ENCODE measurements at regions not wholly inside any gene's neighbourhood (a gene's known extent, or its start where the extent isn't known, plus 50 kb on each side); places are given as distances from the start of the nearest gene placed in this dataset.

DNA sequence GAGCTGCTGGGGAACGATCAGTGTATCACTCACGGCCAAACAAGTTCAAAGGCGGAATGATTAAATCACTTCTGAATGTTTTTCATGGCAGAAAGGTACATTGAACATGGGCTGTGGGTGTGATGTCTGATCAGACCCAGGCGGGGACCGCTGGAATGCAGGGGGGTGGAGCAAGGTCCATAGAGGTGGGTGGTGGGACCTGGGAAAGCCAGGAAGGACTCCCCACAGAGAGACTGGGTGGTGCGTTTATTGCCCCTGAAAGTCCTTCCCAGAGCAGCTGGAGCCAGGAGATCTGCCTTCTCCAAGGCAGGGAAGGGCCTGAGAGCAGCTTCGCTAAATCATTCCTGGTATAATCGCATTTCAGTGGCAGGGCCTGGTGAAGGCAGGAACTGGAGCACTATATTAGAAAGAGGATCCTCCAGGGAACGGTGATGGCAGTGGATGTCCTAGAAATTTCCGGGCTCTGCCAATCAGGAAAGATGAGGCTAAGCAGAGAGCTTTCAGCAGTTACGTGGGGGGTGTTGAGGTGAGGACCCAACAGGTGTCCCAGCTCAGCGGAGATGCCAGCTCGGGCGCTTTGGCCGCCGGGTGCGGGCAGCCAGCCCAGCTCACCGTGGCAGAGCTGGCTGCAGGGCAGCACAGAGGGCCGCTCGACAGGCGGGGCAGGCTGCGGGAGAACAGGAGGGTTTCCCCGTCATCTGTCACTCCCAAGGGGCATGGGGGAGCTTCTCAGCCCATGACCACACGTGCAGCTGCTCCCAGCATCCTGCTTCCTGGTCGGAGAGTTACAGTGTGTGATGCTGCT lies 271.7 kb downstream of the CTTN start:
- ChIA-PET CTCF (no interaction called here), POLR2A (no interaction called here)
- TF ChIP-seq CTBP1 (IDR thresholded peaks at IDR 0.05; ENCODE audit: borderline replicate concordance) (no peak), NFRKB (IDR thresholded peaks at IDR 0.05) (no peak), SP1 (IDR thresholded peaks at IDR 0.05) (no peak), SUZ12 (IDR thresholded peaks at IDR 0.05) (no peak), FOXM1 (IDR thresholded peaks at IDR 0.05; ENCODE audit: borderline replicate concordance) (no peak), FOXA1 (IDR thresholded peaks at IDR 0.05) (no peak), FOXK2 (IDR thresholded peaks at IDR 0.05) (no peak), LEF1 (IDR thresholded peaks at IDR 0.05; ENCODE audit: borderline replicate concordance) (no peak), ELF4 (IDR thresholded peaks at IDR 0.05) (no peak)
- TF ChIP-seq, protein P1, sequence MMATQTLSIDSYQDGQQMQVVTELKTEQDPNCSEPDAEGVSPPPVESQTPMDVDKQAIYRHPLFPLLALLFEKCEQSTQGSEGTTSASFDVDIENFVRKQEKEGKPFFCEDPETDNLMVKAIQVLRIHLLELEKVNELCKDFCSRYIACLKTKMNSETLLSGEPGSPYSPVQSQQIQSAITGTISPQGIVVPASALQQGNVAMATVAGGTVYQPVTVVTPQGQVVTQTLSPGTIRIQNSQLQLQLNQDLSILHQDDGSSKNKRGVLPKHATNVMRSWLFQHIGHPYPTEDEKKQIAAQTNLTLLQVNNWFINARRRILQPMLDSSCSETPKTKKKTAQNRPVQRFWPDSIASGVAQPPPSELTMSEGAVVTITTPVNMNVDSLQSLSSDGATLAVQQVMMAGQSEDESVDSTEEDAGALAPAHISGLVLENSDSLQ (IDR thresholded peaks at IDR 0.05) = no peak
- DNase-seq (ENCODE audit: extremely low spot score) = no peak

GRCh38 chr11:70670676-70671034 lies 272.3 kb downstream of the CTTN start:
- POLR2A ChIA-PET = no interaction called here
- CTCF ChIA-PET = no interaction called here
- TF ChIP-seq ZNF384 (IDR thresholded peaks at IDR 0.05) (no peak), SP1 (IDR thresholded peaks at IDR 0.05) (no peak), ARNT (IDR thresholded peaks at IDR 0.05) (no peak), L3MBTL2 (conservative IDR thresholded peaks at IDR 0.05) (no peak), CTBP1 (IDR thresholded peaks at IDR 0.05; ENCODE audit: borderline replicate concordance) (no peak), LEF1 (IDR thresholded peaks at IDR 0.05; ENCODE audit: borderline replicate concordance) (no peak), SUZ12 (IDR thresholded peaks at IDR 0.05) (no peak), FOXM1 (IDR thresholded peaks at IDR 0.05; ENCODE audit: borderline replicate concordance) (no peak), FOXK2 (IDR thresholded peaks at IDR 0.05) (no peak), TARDBP (IDR thresholded peaks at IDR 0.05) (no peak), HDGF (IDR thresholded peaks at IDR 0.05; ENCODE audit: borderline replicate concordance) (no peak), FOXA1 (IDR thresholded peaks at IDR 0.05) (no peak), BHLHE40 (IDR thresholded peaks at IDR 0.05; ENCODE audit: borderline replicate concordance) (no peak), NFRKB (IDR thresholded peaks at IDR 0.05) (no peak), ELF4 (IDR thresholded peaks at IDR 0.05) (no peak)
- TF ChIP-seq, protein P1 (IDR thresholded peaks at IDR 0.05) = no peak
- DNase-seq (ENCODE audit: extremely low spot score) = no peak

GRCh38 chr11:70671083-70671482 lies 272.8 kb downstream of the CTTN start:
- no peak for DNase-seq (ENCODE audit: extremely low spot score)
- POLR2A ChIA-PET = no interaction called here
- TF ChIP-seq ZNF384 (IDR thresholded peaks at IDR 0.05) = no peak
- TF ChIP-seq SP1 (IDR thresholded peaks at IDR 0.05) = no peak
- CTCF ChIA-PET = no interaction called here

GRCh38 chr11:70671611-70672010 lies 273.3 kb downstream of the CTTN start:
- CTCF ChIA-PET = no interaction called here
- no peak for DNase-seq (ENCODE audit: extremely low spot score)
- TF ChIP-seq, protein P1 (IDR thresholded peaks at IDR 0.05) = no peak
- no peak for TF ChIP-seq TARDBP (IDR thresholded peaks at IDR 0.05)
- POLR2A ChIA-PET = no interaction called here

GRCh38 chr11:70672991-70673653 lies 274.8 kb downstream of the CTTN start:
- TF ChIP-seq TARDBP (IDR thresholded peaks at IDR 0.05) (no peak), NFRKB (IDR thresholded peaks at IDR 0.05) (no peak), CTBP1 (IDR thresholded peaks at IDR 0.05; ENCODE audit: borderline replicate concordance) (no peak), SUZ12 (IDR thresholded peaks at IDR 0.05) (no peak), FOXA1 (IDR thresholded peaks at IDR 0.05) (no peak), ARNT (IDR thresholded peaks at IDR 0.05) (no peak), LEF1 (IDR thresholded peaks at IDR 0.05; ENCODE audit: borderline replicate concordance) (no peak), HDGF (IDR thresholded peaks at IDR 0.05; ENCODE audit: borderline replicate concordance) (no peak), ZNF384 (IDR thresholded peaks at IDR 0.05) (no peak), FOXK2 (IDR thresholded peaks at IDR 0.05) (no peak), L3MBTL2 (conservative IDR thresholded peaks at IDR 0.05) (no peak), SP1 (IDR thresholded peaks at IDR 0.05) (no peak), BHLHE40 (IDR thresholded peaks at IDR 0.05; ENCODE audit: borderline replicate concordance) (no peak), ELF4 (IDR thresholded peaks at IDR 0.05) (no peak)
- DNase-seq (ENCODE audit: extremely low spot score) = no peak
- ChIA-PET CTCF (no interaction called here), POLR2A (no interaction called here)

GRCh38 chr11:70674605-70675004 lies 276.3 kb downstream of the CTTN start:
- TF ChIP-seq ZNF384 (IDR thresholded peaks at IDR 0.05) = no peak
- no peak for TF ChIP-seq TARDBP (IDR thresholded peaks at IDR 0.05)
- TF ChIP-seq, protein P1 (IDR thresholded peaks at IDR 0.05) = no peak
- no peak for TF ChIP-seq NFRKB (IDR thresholded peaks at IDR 0.05)
- TF ChIP-seq ARNT (IDR thresholded peaks at IDR 0.05) = no peak
- POLR2A ChIA-PET = no interaction called here
- no peak for DNase-seq (ENCODE audit: extremely low spot score)
- CTCF ChIA-PET = no interaction called here

Data from HEK293T (cell line).